ENCODE measurements at regions not wholly inside any gene's neighbourhood (a gene's known extent, or its start where the extent isn't known, plus 50 kb on each side); places are given as distances from the start of the nearest gene placed in this dataset.

- intact Hi-C loops (cut with micrococcal nuclease) = no loop called here
Measured at GRCh38 chr12:75909714-75910656, 121.6 kb downstream of the PHLDA1 start.

DNA sequence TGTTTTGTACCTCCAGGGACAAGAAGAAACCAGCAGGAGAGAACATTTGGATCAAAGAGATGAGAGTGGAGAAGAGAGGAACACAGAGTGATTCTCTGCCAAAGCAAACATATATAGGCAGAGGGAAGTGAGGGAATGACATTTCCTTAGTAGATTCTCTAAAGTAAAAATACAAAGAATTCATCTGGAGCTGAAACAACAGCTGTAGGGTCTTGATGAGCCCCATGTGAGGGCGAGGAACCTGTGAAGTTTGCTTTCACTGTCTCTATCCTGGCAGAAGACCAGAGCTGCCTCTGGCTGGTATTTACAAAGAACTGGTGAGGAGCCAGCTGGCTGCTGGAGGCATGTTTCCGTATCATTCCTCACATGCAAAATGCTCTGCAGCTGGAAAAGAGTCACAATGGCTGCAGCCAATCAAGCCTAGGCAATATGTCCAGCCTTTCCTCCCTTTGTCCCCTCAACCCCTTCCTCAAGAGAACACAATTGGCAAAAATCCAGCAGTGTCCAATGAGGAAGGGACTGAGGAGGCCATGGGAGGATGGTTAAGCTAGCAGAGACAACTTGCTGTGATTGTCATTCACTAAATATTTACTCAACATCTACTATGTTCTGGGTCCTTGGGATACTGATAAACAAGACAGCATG, 122.5 kb downstream of the PHLDA1 start:
- intact Hi-C loops (cut with micrococcal nuclease) = no loop called here

DNA sequence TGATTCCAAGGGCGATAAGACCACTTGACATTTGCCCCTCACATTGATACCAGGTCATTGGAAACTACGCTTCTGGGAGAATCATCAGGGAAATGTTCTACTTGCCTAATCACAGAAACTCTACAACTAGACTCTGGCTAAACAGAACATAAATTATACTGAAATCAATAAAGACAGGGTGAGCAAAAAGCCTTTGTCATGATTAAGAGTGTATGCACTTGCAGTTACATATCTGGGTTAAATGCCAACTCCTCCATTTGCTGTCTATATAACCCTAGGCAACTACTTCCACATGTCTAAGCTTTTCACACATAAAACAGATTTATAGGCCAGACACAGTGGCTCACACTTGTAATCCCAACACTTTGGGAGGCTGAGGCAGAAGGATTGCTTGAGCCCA, 125.7 kb downstream of the PHLDA1 start:
- intact Hi-C loops (cut with micrococcal nuclease) = no loop called here

GRCh38 chr12:75900781-75901254, 130.8 kb downstream of the PHLDA1 start:
- intact Hi-C loops (cut with micrococcal nuclease) = no loop called here

- intact Hi-C loops (cut with micrococcal nuclease) = no loop called here
Measured at GRCh38 chr12:75900226-75900625, 131.3 kb downstream of the PHLDA1 start.

DNA sequence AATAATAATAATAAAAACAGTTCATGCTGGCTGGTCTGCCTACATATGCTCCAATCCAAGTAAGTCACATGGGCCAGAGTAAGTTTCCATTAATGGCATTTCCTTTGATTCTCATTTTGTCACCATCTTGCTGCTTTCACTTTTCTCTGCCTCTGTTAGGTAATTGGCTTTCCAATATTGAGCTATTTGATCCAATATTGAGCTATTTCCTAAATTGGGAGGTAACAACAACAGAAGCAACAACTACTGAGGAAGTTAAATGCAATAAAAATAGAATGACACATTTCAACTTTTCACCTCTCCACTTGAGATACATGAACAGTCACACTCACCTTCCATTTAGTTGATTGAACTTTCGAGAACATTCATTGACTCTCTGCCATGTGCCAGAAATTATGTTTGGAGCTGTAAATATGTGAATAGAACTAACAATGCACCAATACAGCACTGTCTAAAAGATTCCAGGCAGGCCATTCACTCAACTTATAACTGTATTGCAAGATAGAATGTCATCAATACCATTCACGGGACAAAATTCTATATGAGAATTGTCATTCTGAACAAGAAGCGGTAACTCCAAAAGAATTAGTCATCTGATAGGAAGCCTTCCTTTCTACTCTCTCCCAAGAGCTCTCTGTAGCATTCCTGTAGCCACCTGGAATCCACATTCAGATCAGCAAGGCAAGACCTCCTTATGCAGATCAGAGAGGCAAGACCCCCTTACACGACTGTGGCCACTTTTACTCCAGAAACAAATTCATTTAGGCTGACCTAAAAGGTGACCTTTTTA, 136.4 kb downstream of the PHLDA1 start:
- intact Hi-C loops (cut with micrococcal nuclease) = no loop called here

DNA sequence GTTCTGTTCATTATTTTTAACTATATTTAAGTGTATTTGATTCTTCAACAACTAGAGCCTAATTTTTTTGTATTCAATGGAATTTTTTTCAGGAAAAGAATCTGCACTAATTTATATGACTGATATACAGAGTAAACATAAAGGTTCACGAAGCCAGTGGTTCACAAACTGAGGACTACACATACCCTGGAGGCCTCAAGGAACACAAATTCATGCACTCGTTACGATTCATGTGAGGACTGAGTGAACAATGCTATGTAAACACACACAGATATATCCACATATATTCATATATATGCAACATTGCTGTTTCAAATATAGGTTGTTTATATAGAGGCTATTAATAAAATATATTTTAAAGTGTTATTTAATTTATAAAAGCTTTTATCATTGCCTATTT, 137.8 kb downstream of the PHLDA1 start:
- intact Hi-C loops (cut with micrococcal nuclease) = no loop called here

DNA sequence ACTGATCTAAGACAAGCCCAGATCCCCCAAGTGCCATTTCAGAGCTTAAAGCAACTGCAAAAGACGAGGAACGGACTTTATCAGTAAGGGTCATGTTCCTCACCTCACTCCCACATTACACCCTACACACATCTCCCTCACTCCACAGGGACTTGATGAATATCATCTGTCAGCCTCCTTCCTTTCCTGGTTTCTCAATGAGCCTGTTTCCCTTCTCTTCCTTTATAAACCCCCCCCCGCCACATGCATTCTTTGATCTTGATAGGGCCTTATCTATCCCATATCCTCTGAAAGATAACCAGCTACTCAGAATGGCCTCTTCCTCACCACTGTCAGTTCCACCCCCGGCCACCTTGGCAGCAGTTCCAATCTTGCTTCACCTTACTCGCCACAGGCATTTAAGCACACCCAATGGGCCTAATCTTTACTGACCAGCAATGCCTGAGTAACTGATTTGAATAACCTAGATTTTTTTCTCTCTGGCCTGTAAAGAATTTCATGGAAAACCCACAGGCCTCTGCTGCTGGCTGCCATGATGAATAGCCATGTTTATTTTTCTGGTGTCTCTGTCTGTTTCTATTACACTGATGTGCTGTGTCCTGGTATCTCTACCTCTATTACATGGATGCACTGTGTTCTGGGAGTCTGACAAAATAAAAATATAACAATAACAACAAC, 138.7 kb downstream of the PHLDA1 start:
- intact Hi-C loops (cut with micrococcal nuclease) = no loop called here

GRCh38 chr12:75891072-75891471, 140.5 kb downstream of the PHLDA1 start:
- intact Hi-C loops (cut with micrococcal nuclease) = no loop called here

GRCh38 chr12:75890660-75891059, 140.9 kb downstream of the PHLDA1 start:
- intact Hi-C loops (cut with micrococcal nuclease) = no loop called here

DNA sequence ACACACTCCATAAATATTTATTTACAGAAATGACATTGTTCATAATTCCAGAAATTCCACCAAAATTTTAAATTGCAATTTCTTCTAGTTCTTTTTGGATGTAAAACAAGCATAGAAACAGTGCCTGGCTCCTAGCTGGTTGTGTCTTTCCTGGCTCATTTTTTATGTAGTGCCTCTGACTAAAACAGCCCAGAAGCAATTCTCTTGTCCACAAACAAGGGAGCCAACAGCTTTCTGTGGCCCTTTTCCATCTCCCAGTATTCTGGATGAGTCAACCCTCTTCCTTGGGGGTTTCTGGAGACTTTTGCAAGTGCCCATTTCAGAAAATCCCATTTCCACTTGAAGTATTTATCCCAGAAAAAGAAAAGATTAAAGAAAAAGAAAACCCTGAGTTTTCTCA, 141.4 kb downstream of the PHLDA1 start:
- intact Hi-C loops (cut with micrococcal nuclease) = no loop called here

- intact Hi-C loops (cut with micrococcal nuclease) = no loop called here
Measured at GRCh38 chr12:75888874-75889613, 142.5 kb downstream of the PHLDA1 start.

DNA sequence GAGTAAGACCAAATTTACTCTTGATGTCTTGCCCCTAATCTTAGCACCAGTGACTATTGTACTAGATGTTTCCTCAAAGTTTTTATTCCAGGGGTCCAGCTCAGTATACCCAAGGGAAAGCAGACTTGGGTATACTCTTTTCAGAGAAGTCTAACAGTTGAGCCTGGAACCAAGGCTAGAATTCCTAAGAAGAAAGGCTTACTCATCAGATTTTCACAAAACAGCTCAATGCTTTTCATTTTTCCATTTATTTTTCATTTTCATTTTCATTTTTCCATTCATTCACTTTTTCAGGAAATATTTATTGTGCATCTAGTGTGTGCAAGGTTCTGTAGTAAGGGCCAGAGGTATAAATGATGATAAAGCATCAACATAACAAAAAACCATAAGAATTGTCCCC, 143.2 kb downstream of the PHLDA1 start:
- intact Hi-C loops (cut with micrococcal nuclease) = no loop called here

DNA sequence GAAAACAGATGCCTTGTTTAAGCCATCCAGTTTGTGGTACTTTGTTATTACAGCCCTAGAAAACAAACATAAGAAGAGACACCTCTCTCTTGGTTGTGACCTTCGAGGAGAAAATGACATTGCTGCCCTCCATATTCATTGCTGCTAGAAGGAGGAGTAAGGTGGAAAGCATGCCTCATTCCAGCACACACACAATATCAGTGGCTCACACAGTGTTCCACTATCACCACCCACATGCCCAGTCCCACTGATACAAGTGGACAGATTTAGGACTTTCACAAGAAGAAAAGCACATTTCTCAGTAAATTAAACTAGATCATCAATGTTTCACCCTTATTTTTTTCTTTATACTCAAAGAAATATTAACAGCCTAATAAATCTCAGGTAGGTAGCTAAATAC, 143.6 kb downstream of the PHLDA1 start:
- intact Hi-C loops (cut with micrococcal nuclease) = no loop called here

GRCh38 chr12:75884465-75884985, 147.1 kb downstream of the PHLDA1 start:
- intact Hi-C loops (cut with micrococcal nuclease) = no loop called here

GRCh38 chr12:75883241-75883640, 148.3 kb downstream of the PHLDA1 start:
- intact Hi-C loops (cut with micrococcal nuclease) = no loop called here

- intact Hi-C loops (cut with micrococcal nuclease) = no loop called here
Measured at GRCh38 chr12:75882421-75882820, 149.2 kb downstream of the PHLDA1 start.

DNA sequence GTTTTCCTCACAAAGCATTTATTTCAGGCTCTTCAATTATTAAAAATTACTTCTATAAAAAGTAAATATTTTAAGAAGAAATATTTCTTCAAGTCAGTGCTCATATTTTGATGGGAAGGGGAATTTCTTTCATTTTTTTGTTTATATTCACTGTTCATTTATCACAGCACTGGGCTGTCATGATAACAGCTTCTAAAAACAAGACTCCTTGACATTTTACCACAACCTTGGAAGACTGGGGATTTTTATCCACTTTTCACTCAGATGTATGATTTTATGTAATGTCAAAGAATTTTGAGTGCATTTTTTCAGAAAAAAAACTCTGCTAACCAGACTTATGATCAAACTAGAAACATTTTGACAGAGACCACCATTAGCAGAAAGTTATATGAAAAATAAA, 149.7 kb downstream of the PHLDA1 start:
- intact Hi-C loops (cut with micrococcal nuclease) = no loop called here

GRCh38 chr12:75877763-75878621, 153.6 kb downstream of the PHLDA1 start:
- intact Hi-C loops (cut with micrococcal nuclease) = no loop called here

Measured in T-helper 2 cell treated with Interferon-gamma antibody and Interleukin-4, amounts not matched to agents 100 ng/mL and 5 ng/mL, for 36 hours (primary cell).